H1 (cell line): ENCODE measurements at regions not wholly inside any gene's neighbourhood (a gene's known extent, or its start where the extent isn't known, plus 50 kb on each side); places are given as distances from the start of the nearest gene placed in this dataset.

Experiments
- CTCF ChIA-PET: fragments of 300-600 bp; sonication (Branson Sonifier 250); formaldehyde crosslinking; loops from one replicate; lab custom pipeline; 2021; ENCODE audit not compliant: partially characterized antibody; lab: Charles Lee
- POLR2A ChIA-PET: fragments of 300-600 bp; sonication (Branson Sonifier 250); formaldehyde crosslinking; loops from one replicate; lab custom pipeline; 2021; ENCODE audit warnings: inconsistent platforms; ENCODE audit not compliant: partially characterized antibody; lab: Charles Lee
- DNase-seq, 2 experiments: peaks; one replicate each; pipeline versions ENCODE4 v3.0.0 to v3.0.0-alpha.2; 2010 to 2022; ENCODE audit warnings: low spot score in 2 of 2, low read depth in 1 of 2, mixed read lengths in 1 of 2
- FAIRE-seq: peaks from 2 replicates; lab custom pipeline; 2011; peaks lifted over from hg19 to GRCh38; lab: Jason Lieb, UNC
- H2AFZ ChIP-seq: 2 replicates; pipeline ENCODE4 v1.8.1; 2012; ENCODE audit warnings: low read length, inconsistent platforms
- H2AK5ac ChIP-seq: 2 replicates; pipeline ENCODE4 v1.6.1; 2013; ENCODE audit warnings: low read depth, low read length
- H2BK120ac ChIP-seq: replicated peaks from 2 replicates; pipeline ENCODE3; 2013; ENCODE audit warnings: low read depth, low read length, inconsistent platforms
- H2BK12ac ChIP-seq: 2 replicates; pipeline ENCODE4 v1.6.1; 2013; ENCODE audit warnings: low read depth, low read length
- H2BK15ac ChIP-seq: 2 replicates; pipeline ENCODE4 v1.6.1; 2013; ENCODE audit warnings: low read length
- H2BK20ac ChIP-seq: 2 replicates; pipeline ENCODE4 v1.6.1; 2013; ENCODE audit warnings: low read length
- H2BK5ac ChIP-seq: 2 replicates; pipeline ENCODE4 v1.6.1; 2013; ENCODE audit warnings: low read depth, low read length
- H3K14ac ChIP-seq: 2 replicates; pipeline ENCODE4 v1.6.1; 2013; ENCODE audit warnings: inconsistent platforms; ENCODE audit not compliant: insufficient read length
- H3K18ac ChIP-seq: 2 replicates; pipeline ENCODE4 v1.6.1; 2013; ENCODE audit warnings: low read length; ENCODE audit errors: extremely low read depth
- H3K23ac ChIP-seq: 2 replicates; pipeline ENCODE4 v1.6.1; 2013; ENCODE audit warnings: inconsistent platforms; ENCODE audit not compliant: insufficient read length
- H3K23me2 ChIP-seq: 2 replicates; pipeline ENCODE4 v1.6.1; 2013; ENCODE audit warnings: low read depth, low read length
- H3K27ac ChIP-seq: 2 replicates; pipeline ENCODE4 v1.6.1; 2011; ENCODE audit warnings: low read depth, low read length, inconsistent platforms
- H3K27me3 ChIP-seq, 4 experiments: replicated peaks in 1 of 4; 1 replicate in 1 of 4; 2 replicates in 3 of 4; pipeline versions ENCODE4 v1.6.1 to v1.8.1; 2011 to 2013; ENCODE audit warnings: low read length in 3 of 4, mild to moderate bottlenecking in 3 of 4, inconsistent platforms in 2 of 4, mixed read lengths in 2 of 4, moderate library complexity in 1 of 4; ENCODE audit not compliant: control insufficient read depth in 3 of 4, insufficient read depth in 3 of 4; ENCODE audit errors: extremely low read depth in 1 of 4
- H3K36me3 ChIP-seq, 4 experiments: 2 replicates each; pipeline versions ENCODE4 v1.6.1 to v1.8.1; 2011 to 2013; ENCODE audit warnings: mild to moderate bottlenecking in 4 of 4, low read length in 3 of 4, moderate library complexity in 2 of 4, control low read depth in 1 of 4, inconsistent platforms in 1 of 4; ENCODE audit not compliant: insufficient read depth in 4 of 4, control insufficient read depth in 2 of 4
- H3K4ac ChIP-seq: replicated peaks from 2 replicates; pipeline ENCODE3; 2013; ENCODE audit warnings: low read length, low read depth, mixed read lengths, inconsistent platforms; ENCODE audit not compliant: insufficient read length
- H3K4me1 ChIP-seq, 4 experiments: replicated peaks in 1 of 4; 1 replicate in 1 of 4; 2 replicates in 3 of 4; pipeline versions ENCODE4 v1.6.1 to v1.8.1; 2011 to 2013; ENCODE audit warnings: low read length in 3 of 4, inconsistent platforms in 2 of 4, mixed read lengths in 1 of 4; ENCODE audit not compliant: insufficient read depth in 4 of 4, control insufficient read depth in 3 of 4
- H3K4me2 ChIP-seq, 2 experiments: 2 replicates each; pipeline versions ENCODE4 v1.6.1 to v1.8.1; 2011 to 2013; ENCODE audit warnings: low read depth in 2 of 2, low read length in 2 of 2, control low read depth in 1 of 2, inconsistent platforms in 1 of 2, mild to moderate bottlenecking in 1 of 2; ENCODE audit not compliant: insufficient read depth in 1 of 2
- H3K4me3 ChIP-seq, 4 experiments: fragments of 200-600, 300-600 bp in 1 of 4; sonication (generic), shearing (Covaris generic), sonication (Bioruptor Twin) in 1 of 4; 2 replicates each; pipeline versions ENCODE4 v1.5.1 to v1.8.1; 2011 to 2016; ENCODE audit warnings: low read length in 4 of 4, low read depth in 3 of 4, control low read depth in 2 of 4, inconsistent platforms in 2 of 4, mild to moderate bottlenecking in 2 of 4, mixed read lengths in 1 of 4, moderate library complexity in 1 of 4; ENCODE audit not compliant: insufficient read depth in 2 of 4; ENCODE audit errors: extremely low read depth in 1 of 4
- H3K56ac ChIP-seq: replicated peaks from 2 replicates; pipeline ENCODE3; 2013; ENCODE audit warnings: low read depth, mild to moderate bottlenecking, mixed read lengths, low read length, inconsistent platforms; ENCODE audit not compliant: insufficient read length
- H3K79me1 ChIP-seq: 2 replicates; pipeline ENCODE4 v1.6.1; 2013; ENCODE audit warnings: low read depth, low read length, control low read depth
- H3K79me2 ChIP-seq, 2 experiments: 2 replicates each; pipeline versions ENCODE4 v1.6.1 to v1.8.1; 2012 to 2013; ENCODE audit warnings: low read length in 2 of 2, mild to moderate bottlenecking in 2 of 2, inconsistent platforms in 1 of 2; ENCODE audit not compliant: insufficient read depth in 2 of 2, control insufficient read depth in 1 of 2
- H3K9ac ChIP-seq, 4 experiments: replicated peaks in 1 of 4; 1 replicate in 1 of 4; 2 replicates in 3 of 4; pipeline versions ENCODE4 v1.6.1 to v1.8.1; 2011 to 2013; ENCODE audit warnings: low read depth in 3 of 4, low read length in 3 of 4, control low read depth in 2 of 4, mild to moderate bottlenecking in 2 of 4, moderate library complexity in 2 of 4, inconsistent platforms in 1 of 4; ENCODE audit errors: extremely low read depth in 1 of 4
- H3K9me3 ChIP-seq, 2 experiments: 2 replicates each; pipeline versions ENCODE4 v1.6.1 to v1.8.1; 2012 to 2013; ENCODE audit warnings: mild to moderate bottlenecking in 2 of 2, moderate library complexity in 2 of 2, control low read depth in 1 of 2, inconsistent platforms in 1 of 2, low read depth in 1 of 2, low read length in 1 of 2, mixed read lengths in 1 of 2; ENCODE audit not compliant: insufficient read depth in 2 of 2
- H4K20me1 ChIP-seq, 2 experiments: replicated peaks in 1 of 2; 2 replicates each; pipeline versions ENCODE3 to v1.8.1; 2011 to 2013; ENCODE audit warnings: inconsistent platforms in 2 of 2, low read length in 2 of 2, mild to moderate bottlenecking in 1 of 2; ENCODE audit not compliant: insufficient read depth in 2 of 2, control insufficient read depth in 1 of 2
- H4K5ac ChIP-seq: 2 replicates; pipeline ENCODE4 v1.6.1; 2013; ENCODE audit warnings: low read length, low read depth, mixed read lengths, inconsistent platforms; ENCODE audit not compliant: insufficient read length
- H4K8ac ChIP-seq: 2 replicates; pipeline ENCODE4 v1.8.0; 2013; ENCODE audit warnings: mild to moderate bottlenecking, moderate library complexity, low read length, inconsistent platforms; ENCODE audit not compliant: insufficient read depth; ENCODE audit errors: extremely low read depth
- H4K91ac ChIP-seq: replicated peaks from 2 replicates; pipeline ENCODE3; 2013; ENCODE audit warnings: low read length, mixed read lengths, inconsistent platforms; ENCODE audit not compliant: insufficient read length
- CHD1 ChIP-seq: IDR thresholded peaks from 2 replicates; pipeline ENCODE4 v1.6.1; 2012; ENCODE audit warnings: low read depth, low read length, improper control_type of control experiment
- CHD2 ChIP-seq: IDR thresholded peaks from 2 replicates; pipeline ENCODE4 v1.6.1; 2012; ENCODE audit warnings: low read length, improper control_type of control experiment
- EZH2 ChIP-seq: fragments of 200-600 bp; sonication (generic); IDR thresholded peaks from 2 replicates; pipeline ENCODE4 v1.7.1; 2012; ENCODE audit warnings: low read depth, mild to moderate bottlenecking, moderate library complexity, low read length, inconsistent platforms; ENCODE audit not compliant: severe bottlenecking
- HDAC2 ChIP-seq, 2 experiments: fragments of 300-600 bp in 1 of 2; sonication (generic) in 1 of 2; IDR thresholded peaks; 2 replicates each; pipeline ENCODE4 v1.6.1; 2011 to 2012; ENCODE audit warnings: low read depth in 2 of 2, low read length in 2 of 2, mild to moderate bottlenecking in 2 of 2, moderate library complexity in 2 of 2, borderline replicate concordance in 1 of 2, inconsistent platforms in 1 of 2
- TCF12 ChIP-seq: IDR thresholded peaks from 2 replicates; pipeline ENCODE4 v1.6.1; 2011; ENCODE audit warnings: low read depth, mild to moderate bottlenecking, low read length
- TEAD4 ChIP-seq: IDR thresholded peaks from 2 replicates; pipeline ENCODE4 v1.6.1; 2012; ENCODE audit warnings: low read depth, low read length, inconsistent platforms, mixed read lengths
- WGBS, 2 experiments: shearing (Covaris generic) in 1 of 2; methylation state at CpG; one replicate each; pipeline versions ENCODE4 v1.1.6 to v1.1.7; 2013 to 2015; ENCODE audit warnings: low lambda C conversion rate in 2 of 2, mixed read lengths in 2 of 2, inconsistent platforms in 1 of 2, low coverage in 1 of 2, missing lambda C conversion rate in 1 of 2; ENCODE audit not compliant: insufficient replicate concordance in 2 of 2, insufficient coverage in 1 of 2, insufficient read length in 1 of 2; ENCODE audit errors: extremely low coverage in 1 of 2, missing lambda C conversion rate in 1 of 2; 5-methylcytosine and 5-hydroxymethylcytosine counted together

DNA sequence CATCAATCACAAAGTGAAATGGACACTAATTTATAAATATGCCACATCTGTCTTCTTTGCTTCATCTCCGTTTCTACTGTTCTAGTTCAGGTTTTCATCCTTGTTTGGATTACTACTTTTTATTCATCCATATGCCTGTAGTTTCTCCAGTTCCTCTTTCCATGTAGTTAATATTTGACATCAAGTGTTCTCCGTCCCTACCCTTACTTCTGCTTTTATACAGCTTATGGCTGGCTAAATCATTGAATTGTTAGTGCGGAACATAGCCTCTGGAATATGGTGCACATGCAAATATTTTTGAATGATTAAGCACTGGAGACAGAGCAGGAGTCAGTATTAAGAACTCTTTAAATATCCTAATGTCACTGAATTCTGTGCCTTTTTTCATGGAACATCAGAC is 230.0 kb upstream of the PPP1R3A start:
- POLR2A ChIA-PET: no interaction called here
- Histone ChIP-seq H2BK20ac (no peak overlapping the region), H3K14ac (no peak overlapping the region), H3K27me3 (no peaks in the 10 kb centered on the region), H4K8ac (no peak overlapping the region), H2BK12ac (no peak overlapping the region), H4K20me1 (no peaks in the 10 kb centered on the region), H2BK120ac (no peak overlapping the region), H3K4me3 (no peak overlapping the region), H2BK5ac (no peak overlapping the region), H3K9ac (no peak overlapping the region), H3K9me3 (no peaks in the 10 kb centered on the region), H3K23me2 (no peaks in the 10 kb centered on the region), H3K4me2 (no peak overlapping the region), H4K91ac (no peak overlapping the region), H3K27ac (no peak overlapping the region), H2AK5ac (no peak overlapping the region), H3K56ac (no peak overlapping the region), H3K79me2 (no peaks in the 10 kb centered on the region), H3K36me3 (no peaks in the 10 kb centered on the region), H3K4me1 (peaks cover 0 to 8% (median 4%) of the 10 kb centered on the region in 4 experiments; a peak in 4 of 7 replicates), H3K4ac (no peak overlapping the region), H4K5ac (no peak overlapping the region), H3K18ac (no peak overlapping the region), H3K23ac (no peak overlapping the region), H3K79me1 (no peaks in the 10 kb centered on the region), H2AFZ (no peak overlapping the region), H2BK15ac (no peak overlapping the region)
- 92% methylated on average over 3 of the region's 3 CpGs; no CpG with 5 or more reads in 1 of the 2 experiments for WGBS, 2 experiments
- CTCF ChIA-PET: interaction anchor here (0.6 to 1.1 kb wide), 2 partner anchors 34 to 502 kb away, joined by 3 to 5 read pairs; no protein-coding TSS in a partner anchor
- FAIRE-seq (no peak), DNase-seq (no peak)
- TF ChIP-seq CHD2: no peak
- TF ChIP-seq HDAC2 (IDR thresholded peaks at IDR 0.05; ENCODE audit: borderline replicate concordance in 1 of 2, low read depth in 2 of 2, low read length in 2 of 2): no peak
- TF ChIP-seq EZH2: no peak
- no peak for TF ChIP-seq TCF12
- no peak for TF ChIP-seq CHD1
- no peak for TF ChIP-seq TEAD4
